ENCODE measurements at regions not wholly inside any gene's neighbourhood (a gene's known extent, or its start where the extent isn't known, plus 50 kb on each side); places are given as distances from the start of the nearest gene placed in this dataset.

DNA sequence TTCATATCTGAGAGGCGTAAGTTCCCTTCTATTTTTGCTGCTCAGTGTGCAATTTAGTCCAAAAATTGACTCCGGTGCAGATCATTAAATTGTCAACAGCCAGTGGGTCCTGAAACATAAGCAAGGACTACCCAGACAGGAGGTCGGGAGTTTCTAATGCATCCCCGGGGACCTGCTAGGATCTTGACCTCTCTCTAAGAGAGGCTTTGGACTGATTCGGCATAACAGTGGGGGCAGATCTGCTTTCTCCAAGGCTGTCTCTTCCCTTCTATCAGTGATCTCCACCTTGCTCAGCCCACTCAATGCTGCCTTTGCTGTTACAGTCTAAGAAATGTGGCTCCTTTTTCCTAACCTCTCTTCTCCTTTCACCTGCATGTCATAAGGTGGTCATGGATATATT lies 199.1 kb upstream of the NRP1 start:
- TF ChIP-seq, protein P1, sequence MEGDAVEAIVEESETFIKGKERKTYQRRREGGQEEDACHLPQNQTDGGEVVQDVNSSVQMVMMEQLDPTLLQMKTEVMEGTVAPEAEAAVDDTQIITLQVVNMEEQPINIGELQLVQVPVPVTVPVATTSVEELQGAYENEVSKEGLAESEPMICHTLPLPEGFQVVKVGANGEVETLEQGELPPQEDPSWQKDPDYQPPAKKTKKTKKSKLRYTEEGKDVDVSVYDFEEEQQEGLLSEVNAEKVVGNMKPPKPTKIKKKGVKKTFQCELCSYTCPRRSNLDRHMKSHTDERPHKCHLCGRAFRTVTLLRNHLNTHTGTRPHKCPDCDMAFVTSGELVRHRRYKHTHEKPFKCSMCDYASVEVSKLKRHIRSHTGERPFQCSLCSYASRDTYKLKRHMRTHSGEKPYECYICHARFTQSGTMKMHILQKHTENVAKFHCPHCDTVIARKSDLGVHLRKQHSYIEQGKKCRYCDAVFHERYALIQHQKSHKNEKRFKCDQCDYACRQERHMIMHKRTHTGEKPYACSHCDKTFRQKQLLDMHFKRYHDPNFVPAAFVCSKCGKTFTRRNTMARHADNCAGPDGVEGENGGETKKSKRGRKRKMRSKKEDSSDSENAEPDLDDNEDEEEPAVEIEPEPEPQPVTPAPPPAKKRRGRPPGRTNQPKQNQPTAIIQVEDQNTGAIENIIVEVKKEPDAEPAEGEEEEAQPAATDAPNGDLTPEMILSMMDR (IDR thresholded peaks at IDR 0.05): no peak
- TF ChIP-seq POLR2A (IDR thresholded peaks at IDR 0.05): no peak

Data from right lobe of liver (tissue), 4 donors.